A549 (cell line): ENCODE measurements at regions not wholly inside any gene's neighbourhood (a gene's known extent, or its start where the extent isn't known, plus 50 kb on each side); places are given as distances from the start of the nearest gene placed in this dataset.

Source experiments
- ATAC-seq, 2 experiments: fragments of 200-7000 bp in 1 of 2; fragments of >200 bp in 1 of 2; cut with Nextera tagmentation in 1 of 2; cut with Tn5 transposase in 1 of 2; 3 replicates each; pipeline versions ENCODE4 v1.8.0 to v1.9.1; 2018 to 2020; ENCODE audit warnings: mild to moderate bottlenecking in 1 of 2, moderate library complexity in 1 of 2
- CTCF ChIA-PET: fragments of 300-600 bp; sonication (Branson Sonifier 250); formaldehyde crosslinking; extraction: SDS; loops from one replicate; lab custom pipeline; 2021; ENCODE audit warnings: antibody characterized with exemption, inconsistent platforms; lab: Yijun Ruan, JAX
- POLR2A ChIA-PET: fragments of 350-600 bp; formaldehyde crosslinking; extraction: SDS; loops from one replicate; lab custom pipeline; 2021; ENCODE audit warnings: antibody characterized with exemption, inconsistent platforms; lab: Yijun Ruan, JAX
- DNase-seq, 2 experiments: peaks; one replicate each; pipeline versions ENCODE4 v3.0.0 to v3.0.0-alpha.2; 2011 to 2016; ENCODE audit warnings: low read depth in 1 of 2, low spot score in 1 of 2
- FAIRE-seq: peaks from 2 replicates; lab custom pipeline; 2011; peaks lifted over from hg19 to GRCh38; lab: Jason Lieb, UNC
- H3K27ac ChIP-seq, 2 experiments: fragments of >200 bp; sonication (Bioruptor Twin); formaldehyde crosslinking; 3 replicates each; pipeline ENCODE4 v1.5.1; 2016 to 2017
- H3K4me1 ChIP-seq: fragments of >200 bp; sonication (Bioruptor Twin); formaldehyde crosslinking; 3 replicates; pipeline ENCODE4 v1.6.1; 2016
- H3K4me2 ChIP-seq: fragments of >200 bp; sonication (Bioruptor Twin); formaldehyde crosslinking; 3 replicates; pipeline ENCODE4 v1.6.1; 2016
- H3K4me3 ChIP-seq: fragments of >200 bp; sonication (Bioruptor Twin); formaldehyde crosslinking; 3 replicates; pipeline ENCODE4 v1.5.1; 2016
- H3K9me3 ChIP-seq: fragments of >200 bp; sonication (Bioruptor Twin); formaldehyde crosslinking; 3 replicates; pipeline ENCODE4 v1.6.1; 2016
- ATOH8 ChIP-seq: fragments of 250-450 bp; sonication (Bioruptor Pico); IDR thresholded peaks from 2 replicates; pipeline ENCODE4 v1.5.0; 2020; ENCODE audit warnings: low read depth, mild to moderate bottlenecking, moderate library complexity
- CBX8 ChIP-seq: fragments of 200-600 bp; sonication (generic); IDR thresholded peaks from 2 replicates; pipeline ENCODE4 v1.6.1; 2016
- CHD2 ChIP-seq: fragments of 150-350 bp; IDR thresholded peaks from 2 replicates; pipeline ENCODE4 v1.6.1; 2014; ENCODE audit warnings: low read length; ENCODE audit not compliant: partially characterized antibody
- CHD4 ChIP-seq: fragments of 200-600 bp; sonication (generic); IDR thresholded peaks from 2 replicates; pipeline ENCODE4 v1.6.1; 2016; ENCODE audit warnings: antibody characterized with exemption, mild to moderate bottlenecking, borderline replicate concordance
- CTCF ChIP-seq: fragments of >200 bp; sonication (Bioruptor Twin); formaldehyde crosslinking; IDR thresholded peaks from 3 replicates; pipeline ENCODE4 v1.5.1; 2016
- EHF ChIP-seq: fragments of 250-450 bp; sonication (Bioruptor Pico); IDR thresholded peaks from 2 replicates; pipeline ENCODE4 v1.5.0; 2020; ENCODE audit warnings: mild to moderate bottlenecking
- EHMT2 ChIP-seq: fragments of 200-600 bp; sonication (generic); IDR thresholded peaks from 2 replicates; pipeline ENCODE4 v1.6.1; 2016; ENCODE audit warnings: antibody characterized with exemption, low read depth, mild to moderate bottlenecking, moderate library complexity
- EP300 ChIP-seq, 2 experiments: fragments of >200 bp; sonication (Bioruptor Twin); formaldehyde crosslinking; IDR thresholded peaks; 2 replicates in 1 of 2; 3 replicates in 1 of 2; pipeline ENCODE4 v1.6.1; 2016 to 2017
- ESRRA ChIP-seq: fragments of 150-350 bp; IDR thresholded peaks from 2 replicates; pipeline ENCODE4 v1.6.1; 2014; ENCODE audit warnings: mild to moderate bottlenecking, low read length, borderline replicate concordance
- HOXA7 ChIP-seq: fragments of 250-450 bp; sonication (Bioruptor Pico); IDR thresholded peaks from 2 replicates; pipeline ENCODE4 v1.5.0; 2020; ENCODE audit warnings: mild to moderate bottlenecking, moderate library complexity
- HOXB5 ChIP-seq: fragments of 250-450 bp; sonication (Bioruptor Pico); IDR thresholded peaks from 2 replicates; pipeline ENCODE4 v1.5.0; 2020; ENCODE audit warnings: mild to moderate bottlenecking, moderate library complexity
- MAFK ChIP-seq: fragments of 450-650 bp; IDR thresholded peaks from 2 replicates; pipeline ENCODE4 v1.6.1; 2014; ENCODE audit not compliant: partially characterized antibody
- MYC ChIP-seq: IDR thresholded peaks from 2 replicates; pipeline ENCODE4 v1.6.1; 2012; ENCODE audit warnings: mild to moderate bottlenecking, inconsistent platforms, low read length, improper control_type of control experiment, borderline replicate concordance
- NFE2L2 ChIP-seq: fragments of 150-350 bp; conservative IDR thresholded peaks from 2 replicates; pipeline ENCODE4 v1.6.1; 2014; ENCODE audit warnings: low read length
- NPAS2 ChIP-seq: fragments of 250-450 bp; sonication (Bioruptor Pico); IDR thresholded peaks from 2 replicates; pipeline ENCODE4 v1.8.0; 2022; ENCODE audit warnings: mild to moderate bottlenecking, moderate library complexity, borderline replicate concordance
- RAD21 ChIP-seq, 2 experiments: fragments of >200 bp in 1 of 2; sonication (Bioruptor Twin) in 1 of 2; formaldehyde crosslinking in 1 of 2; IDR thresholded peaks in 1 of 2; conservative IDR thresholded peaks in 1 of 2; 2 replicates in 1 of 2; 3 replicates in 1 of 2; pipeline ENCODE4 v1.6.1; 2012 to 2018; ENCODE audit warnings: inconsistent platforms in 1 of 2
- RFX5 ChIP-seq: fragments of 450-650 bp; IDR thresholded peaks from 2 replicates; pipeline ENCODE4 v1.7.1; 2014; ENCODE audit warnings: antibody characterized with exemption, mild to moderate bottlenecking, moderate library complexity
- RNF2 ChIP-seq: fragments of 200-600 bp; sonication (generic); IDR thresholded peaks from 2 replicates; pipeline ENCODE4 v1.6.1; 2016; ENCODE audit warnings: low read depth, mild to moderate bottlenecking, antibody characterized with exemption, moderate library complexity, borderline replicate concordance
- TFCP2L1 ChIP-seq: fragments of 250-450 bp; sonication (Bioruptor Pico); IDR thresholded peaks from 2 replicates; pipeline ENCODE4 v1.5.0; 2021; ENCODE audit warnings: mild to moderate bottlenecking
- ZC3H11A ChIP-seq: fragments of 450-650 bp; IDR thresholded peaks from 2 replicates; pipeline ENCODE4 v1.6.1; 2014; ENCODE audit warnings: antibody characterized with exemption, mild to moderate bottlenecking
- WGBS: methylation state at CpG from one replicate; pipeline ENCODE4 v1.1.6; 2017; ENCODE audit errors: missing lambda C conversion rate; 5-methylcytosine and 5-hydroxymethylcytosine counted together
- TF ChIP-seq, protein P1 (sequence below): IDR thresholded peaks from 2 replicates; pipeline ENCODE4 v1.6.1; 2012

- H3K4me1 ChIP-seq: no peaks in the 10 kb centered on the region
- H3K9me3 ChIP-seq: no peaks in the 10 kb centered on the region
- CTCF ChIA-PET: no interaction called here
- H3K4me2 ChIP-seq: no peak overlapping the region
- ATAC-seq (no peak), FAIRE-seq (no peak), DNase-seq (no peak)
- H3K4me3 ChIP-seq: no peak overlapping the region
- TF ChIP-seq CHD4 (no peak), TFCP2L1 (CRISPR knock-in tag) (no peak)
- no peak overlapping the region for H3K27ac ChIP-seq
- POLR2A ChIA-PET: no interaction called here
- 40% methylated on average over 6 of the region's 7 CpGs for WGBS
These were observed 2019.5 kb upstream of the NUDT12 start for GRCh38 chr5:105581988-105582690.

DNA sequence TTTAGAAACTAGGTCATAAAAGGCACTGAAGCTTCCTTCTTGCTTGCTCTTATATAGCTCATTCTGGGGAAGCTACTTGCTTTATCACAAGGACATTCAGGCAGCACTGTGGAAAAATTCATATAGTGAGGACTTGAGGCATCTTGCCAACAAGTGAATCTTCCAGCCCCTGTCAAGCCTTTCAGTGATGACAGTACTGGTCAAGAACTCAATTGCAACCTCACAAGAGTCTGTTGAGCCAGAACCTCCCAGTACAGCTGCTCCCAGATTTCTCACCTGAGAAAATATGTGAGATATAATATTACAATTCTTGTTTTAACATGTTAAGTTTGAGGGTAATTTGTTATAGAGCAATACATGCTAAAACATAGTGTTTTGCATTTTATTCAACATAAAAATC lies 2011.0 kb upstream of the NUDT12 start:
- CTCF ChIA-PET: interaction anchor here (1.0 kb wide), 1 partner anchor 15 kb away, joined by 3 read pairs; no protein-coding TSS in a partner anchor
- POLR2A ChIA-PET: no interaction called here
- TF ChIP-seq NPAS2 (CRISPR knock-in tag): no peak
- no peak for TF ChIP-seq ATOH8 (CRISPR knock-in tag)
- TF ChIP-seq RNF2: no peak
- TF ChIP-seq EP300 (IDR thresholded peaks at IDR 0.05): no peak
- no peak for TF ChIP-seq NFE2L2
- no peak for TF ChIP-seq CBX8
- TF ChIP-seq EHF (CRISPR knock-in tag): no peak
- TF ChIP-seq, all 56 proteins: peak for 0
- FAIRE-seq: no peak
- Histone ChIP-seq H3K9me3 (no peaks in the 10 kb centered on the region), H3K4me1 (no peaks in the 10 kb centered on the region), H3K27ac (no peak overlapping the region), H3K4me3 (no peak overlapping the region), H3K4me2 (no peak overlapping the region)
- no peak for ATAC-seq
- DNase-seq: no peak

- POLR2A ChIA-PET: no interaction called here
- DNase-seq (no peak), FAIRE-seq (no peak), ATAC-seq (no peak)
- H3K4me2 ChIP-seq: no peak overlapping the region
- CTCF ChIA-PET: no interaction called here
- H3K4me1 ChIP-seq: no peaks in the 10 kb centered on the region
- H3K27ac ChIP-seq: no peak overlapping the region
- 30% methylated on average over 1 of the region's 1 CpG for WGBS
- H3K4me3 ChIP-seq: no peak overlapping the region
- TF ChIP-seq MAFK (no peak), ZC3H11A (no peak), ATOH8 (CRISPR knock-in tag) (no peak), CHD2 (no peak), EHMT2 (no peak), ESRRA (no peak), MYC (no peak), HOXA7 (no peak), RAD21 (conservative IDR thresholded peaks at IDR 0.05 in 1 of 2, IDR thresholded peaks at IDR 0.05 in 1 of 2) (no peak), HOXB5 (no peak), CHD4 (no peak), CTCF (no peak), RFX5 (no peak)
- TF ChIP-seq, protein P1, sequence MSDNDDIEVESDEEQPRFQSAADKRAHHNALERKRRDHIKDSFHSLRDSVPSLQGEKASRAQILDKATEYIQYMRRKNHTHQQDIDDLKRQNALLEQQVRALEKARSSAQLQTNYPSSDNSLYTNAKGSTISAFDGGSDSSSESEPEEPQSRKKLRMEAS: no peak
- no peaks in the 10 kb centered on the region for H3K9me3 ChIP-seq
These were observed 2002.9 kb upstream of the NUDT12 start for GRCh38 chr5:105565531-105565930.
